ENCODE measurements at regions not wholly inside any gene's neighbourhood (a gene's known extent, or its start where the extent isn't known, plus 50 kb on each side); places are given as distances from the start of the nearest gene placed in this dataset.
"Not testable (repeated sequence)": the region's sequence is repeated elsewhere in the genome, so short reads cannot be mapped to it uniquely, and the experiment has no call there.

DNA sequence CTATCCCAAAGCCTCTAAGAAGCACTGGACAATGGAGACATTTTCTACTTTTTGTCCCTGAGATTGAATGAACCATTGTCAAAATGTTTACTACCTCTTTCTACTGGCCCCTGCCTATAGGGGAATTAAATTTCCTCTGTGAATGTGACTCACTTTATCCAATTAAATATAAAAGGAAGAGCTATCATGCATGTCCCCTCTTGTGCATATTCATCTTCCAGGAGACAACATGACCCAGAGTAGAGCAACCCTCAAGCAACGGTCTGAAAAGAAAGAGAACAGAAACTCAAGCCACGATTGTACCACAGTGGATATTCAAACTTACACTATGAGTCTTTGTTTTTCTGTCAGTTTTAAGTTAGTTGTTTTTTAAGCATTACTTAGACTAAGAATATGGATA lies 938.4 kb upstream of the ATXN7L3B start:
- in situ Hi-C loops (cut with MboI; ENCODE audit: low pct_unique_long_range_greater_than_20kb, low sequenced_read_pairs): no loop called here
- DNase-seq: no peak

DNA sequence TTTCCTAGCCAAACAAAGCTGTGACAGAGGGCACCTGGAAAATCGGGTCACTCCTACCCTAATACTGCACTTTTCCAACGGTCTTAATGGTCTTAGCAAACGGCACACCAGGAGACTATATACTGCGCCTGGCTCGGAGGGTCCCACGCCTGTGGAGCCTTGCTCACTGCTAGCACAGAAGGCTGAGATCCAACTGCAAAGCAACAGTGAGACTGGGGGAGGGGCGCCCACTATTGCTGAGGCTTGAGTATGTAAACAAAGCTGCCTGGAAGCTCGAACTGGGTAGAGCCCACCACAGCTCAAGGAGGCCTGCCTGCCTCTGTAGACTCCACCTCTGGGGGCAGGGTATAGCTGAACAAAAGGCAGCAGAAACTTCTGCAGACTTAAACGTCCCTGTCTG lies 931.7 kb upstream of the ATXN7L3B start:
- in situ Hi-C loops (cut with MboI; ENCODE audit: low pct_unique_long_range_greater_than_20kb, low sequenced_read_pairs); DNase-seq: not testable (repeated sequence)

DNA sequence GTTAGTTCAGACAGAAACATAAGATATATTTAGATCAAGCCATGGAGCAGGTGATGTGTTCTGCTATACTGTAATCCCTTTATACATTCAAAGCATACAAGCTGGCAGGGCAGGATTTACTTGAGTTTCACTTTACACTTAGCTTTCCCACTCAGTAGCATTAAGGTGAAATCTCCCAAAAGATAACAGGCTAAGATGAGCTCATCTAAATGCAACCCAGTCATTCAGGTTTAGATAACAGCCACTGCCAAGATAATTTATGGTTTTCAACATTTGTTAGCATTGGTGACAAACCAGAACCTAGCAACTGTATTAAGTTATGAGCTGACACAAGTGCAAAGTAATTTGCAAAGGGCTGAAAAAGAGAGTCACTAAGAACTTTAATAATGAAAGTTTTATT lies 925.1 kb upstream of the ATXN7L3B start:
- in situ Hi-C loops (cut with MboI; ENCODE audit: low pct_unique_long_range_greater_than_20kb, low sequenced_read_pairs): no loop called here
- DNase-seq: no peak

DNA sequence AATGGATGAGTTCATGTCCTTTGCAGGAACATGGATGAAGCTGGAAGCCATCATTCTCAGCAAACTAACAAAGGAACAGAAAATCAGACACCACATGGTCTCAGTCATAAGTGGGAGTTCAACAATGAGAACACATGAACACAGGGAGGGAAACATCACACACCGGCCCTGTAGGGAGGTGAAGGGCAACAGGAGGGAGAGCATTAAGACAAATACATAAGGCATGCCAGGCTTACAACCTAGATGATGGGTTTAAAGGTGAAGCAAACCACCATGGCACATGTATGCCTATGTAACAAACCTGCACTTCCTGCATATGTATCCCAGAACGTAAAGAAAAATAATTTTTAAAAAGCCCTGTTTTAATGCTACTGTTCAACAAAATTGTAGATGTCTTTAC lies 914.2 kb upstream of the ATXN7L3B start:
- no peak for DNase-seq
- in situ Hi-C loops (cut with MboI; ENCODE audit: low pct_unique_long_range_greater_than_20kb, low sequenced_read_pairs): no loop called here

DNA sequence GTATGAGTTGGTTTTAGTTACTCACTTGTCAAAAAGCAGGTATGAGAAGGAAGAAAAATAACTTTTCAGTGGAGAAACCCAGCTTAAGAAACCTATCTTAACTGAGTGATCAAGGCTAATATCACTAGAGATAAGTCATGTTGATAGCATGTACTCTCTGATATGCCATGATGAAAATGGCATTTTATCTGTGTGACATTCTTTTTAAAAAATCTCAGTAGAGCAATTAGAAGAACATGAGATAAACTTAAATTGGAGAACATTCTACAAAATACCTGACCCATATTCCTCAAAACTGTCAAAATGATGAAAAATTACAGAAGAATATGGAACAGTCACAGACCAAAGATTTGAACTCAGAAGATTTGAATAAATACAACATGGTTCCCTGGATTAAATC lies 912.4 kb upstream of the ATXN7L3B start:
- in situ Hi-C loops (cut with MboI; ENCODE audit: low pct_unique_long_range_greater_than_20kb, low sequenced_read_pairs): no loop called here
- DNase-seq: no peak

DNA sequence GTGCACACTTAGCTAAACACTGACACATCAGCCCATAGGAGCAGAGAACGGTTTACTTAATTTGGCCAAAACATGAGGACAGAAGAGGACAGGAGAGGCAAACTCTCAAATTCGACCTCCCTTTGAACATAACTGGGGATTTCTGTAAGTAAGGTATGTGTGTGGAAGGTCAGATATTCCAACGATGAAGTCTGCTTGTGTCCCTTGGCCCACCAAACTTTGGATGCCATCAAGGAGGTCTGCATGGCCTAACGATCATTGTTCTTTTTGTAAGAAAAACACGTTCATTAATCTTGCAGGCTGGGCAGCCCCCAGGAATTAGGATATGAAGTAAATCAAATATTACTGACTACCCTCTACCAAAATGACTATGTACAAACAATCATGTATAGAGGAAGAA lies 908.5 kb upstream of the ATXN7L3B start:
- in situ Hi-C loops (cut with MboI; ENCODE audit: low pct_unique_long_range_greater_than_20kb, low sequenced_read_pairs): no loop called here
- DNase-seq: no peak

DNA sequence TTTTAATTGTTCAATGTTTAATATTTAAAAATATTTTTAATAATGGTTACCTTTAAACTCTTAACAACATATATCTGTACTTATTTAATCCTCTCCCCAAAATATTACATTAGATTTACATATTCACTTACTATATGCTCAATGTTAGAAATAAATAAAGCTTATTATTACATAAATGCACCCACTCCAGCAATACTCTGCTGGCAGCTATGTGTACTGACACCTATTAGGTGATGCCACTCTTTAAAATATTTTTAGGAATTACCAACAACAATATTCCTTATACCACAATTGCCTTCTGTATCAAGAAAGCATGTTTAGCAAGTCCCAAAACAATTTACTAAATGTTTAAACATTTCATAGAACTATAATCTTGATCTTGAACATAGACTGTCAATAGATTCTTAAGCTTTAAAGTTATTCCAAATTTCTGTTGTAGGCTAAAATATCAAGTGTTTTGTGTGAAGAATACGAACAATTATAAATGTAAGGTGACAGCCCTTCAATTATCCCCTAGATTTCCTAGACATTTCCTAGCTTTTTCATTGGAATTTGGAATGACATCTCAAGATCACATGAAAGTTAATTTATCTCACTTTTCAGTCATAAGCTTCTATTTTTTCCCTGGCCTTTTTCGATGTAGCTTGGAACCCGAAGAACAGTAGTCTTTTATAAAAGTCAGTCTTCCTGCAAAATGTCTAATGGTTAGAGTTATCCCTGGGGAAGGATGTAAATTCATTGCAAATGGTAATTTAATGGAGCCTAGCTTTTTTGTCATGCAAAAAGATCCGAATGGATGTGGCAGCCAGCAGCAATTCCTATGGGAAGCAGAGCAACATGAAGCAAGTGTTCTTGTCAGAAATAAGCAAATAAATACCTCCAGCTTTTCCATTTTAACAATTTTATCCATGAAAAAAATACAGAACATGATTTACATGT lies 907.5 kb upstream of the ATXN7L3B start:
- in situ Hi-C loops (cut with MboI; ENCODE audit: low pct_unique_long_range_greater_than_20kb, low sequenced_read_pairs): no loop called here
- DNase-seq: no peak

DNA sequence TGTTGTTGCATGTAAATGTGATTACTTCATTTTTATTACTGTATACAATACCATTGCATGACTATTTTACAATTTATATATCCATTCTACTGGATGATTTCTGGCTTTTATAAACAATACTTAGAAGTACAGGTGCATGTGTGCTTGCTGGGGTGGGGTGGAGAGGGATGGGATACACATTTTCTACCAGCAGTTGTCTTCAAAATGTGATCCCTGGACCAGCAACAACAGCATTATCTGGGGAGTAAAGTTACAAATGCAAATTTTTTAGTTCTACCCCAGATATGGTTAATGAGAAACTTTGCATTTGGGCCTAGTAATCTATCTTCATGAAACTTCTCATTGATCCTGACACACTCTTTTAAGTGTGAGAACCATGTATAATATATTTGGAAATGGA lies 905.4 kb upstream of the ATXN7L3B start:
- in situ Hi-C loops (cut with MboI; ENCODE audit: low pct_unique_long_range_greater_than_20kb, low sequenced_read_pairs): no loop called here

DNA sequence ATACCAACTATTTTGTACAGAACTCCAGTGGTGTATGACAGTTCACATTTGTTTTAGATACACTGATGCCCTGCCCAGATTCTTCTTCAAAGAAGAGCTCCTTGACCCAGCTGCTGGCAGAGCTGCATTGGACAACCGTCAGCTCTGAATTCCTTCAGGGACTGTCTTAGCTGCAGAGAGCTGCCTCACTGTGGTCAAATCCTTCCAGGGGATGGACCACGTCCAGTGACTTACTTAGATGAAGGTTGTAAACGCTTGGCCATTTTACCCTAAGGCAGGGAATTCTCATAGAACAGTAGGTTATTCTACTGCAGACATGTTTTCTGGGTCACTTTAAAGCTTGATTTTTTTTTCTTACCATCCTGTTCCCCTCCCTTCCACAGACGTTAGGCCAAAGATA lies 905.0 kb upstream of the ATXN7L3B start:
- DNase-seq: no peak
- in situ Hi-C loops (cut with MboI; ENCODE audit: low pct_unique_long_range_greater_than_20kb, low sequenced_read_pairs): no loop called here

More for the DNA sequence above, 905.4 kb upstream of the ATXN7L3B start:
- DNase-seq: no peak

DNA sequence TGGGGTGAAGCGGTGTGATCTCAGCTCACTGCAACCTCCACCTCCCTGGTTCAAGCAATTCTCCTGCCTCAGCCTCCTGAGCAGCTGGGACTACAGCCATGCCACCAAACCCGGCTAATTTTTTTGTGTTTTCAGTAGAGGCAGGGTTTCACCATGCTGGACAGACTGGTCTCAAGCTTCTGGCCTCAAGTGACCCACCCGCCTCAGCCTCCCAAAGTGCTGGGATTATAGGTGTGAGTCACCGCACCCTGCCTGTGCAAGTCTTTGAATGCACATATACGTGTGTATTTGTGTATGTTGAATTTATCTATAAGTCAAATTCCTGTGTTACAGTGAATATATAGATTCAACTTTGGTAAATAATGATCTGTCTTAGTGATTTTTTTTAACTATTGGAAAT lies 898.2 kb upstream of the ATXN7L3B start:
- DNase-seq; in situ Hi-C loops (cut with MboI; ENCODE audit: low pct_unique_long_range_greater_than_20kb, low sequenced_read_pairs): not testable (repeated sequence)

DNA sequence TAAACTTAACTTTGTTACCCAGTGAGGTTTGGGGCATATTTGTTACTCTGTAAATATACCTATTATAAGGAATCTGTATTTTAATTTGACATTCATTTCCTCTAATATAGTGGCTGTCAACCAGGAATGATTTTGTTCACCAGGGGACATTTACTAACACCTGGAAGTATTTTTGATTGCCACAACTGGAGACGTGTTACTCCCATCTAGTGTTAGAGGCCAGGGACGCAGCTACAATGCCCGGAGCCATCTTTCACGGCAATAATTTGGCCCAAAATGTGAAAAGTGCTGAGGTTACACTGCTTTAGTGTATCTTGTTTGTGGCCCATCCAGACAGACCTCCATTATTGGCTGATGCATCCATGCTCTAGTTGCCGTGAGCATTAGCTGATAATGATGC lies 881.3 kb upstream of the ATXN7L3B start:
- no peak for DNase-seq
- in situ Hi-C loops (cut with MboI; ENCODE audit: low pct_unique_long_range_greater_than_20kb, low sequenced_read_pairs): no loop called here

DNA sequence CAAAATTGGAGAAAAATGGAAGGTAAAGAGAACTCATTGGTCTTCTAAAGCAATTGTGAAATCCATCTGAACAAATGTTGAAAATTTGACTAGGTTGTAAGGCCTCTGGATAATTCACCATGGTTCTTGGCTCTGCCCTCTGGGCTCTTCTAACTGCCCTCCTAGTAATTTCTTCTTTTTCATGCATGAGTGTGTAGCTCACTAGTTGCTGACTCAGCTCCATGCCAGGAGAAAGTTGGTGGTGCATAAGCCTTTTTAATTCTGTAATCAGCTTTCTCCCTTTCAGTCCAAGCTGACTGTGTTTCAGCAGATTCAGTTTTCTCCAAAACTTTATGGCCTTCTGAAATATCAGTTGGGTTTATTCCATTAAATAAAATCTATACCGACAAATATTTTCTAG lies 877.8 kb upstream of the ATXN7L3B start:
- in situ Hi-C loops (cut with MboI; ENCODE audit: low pct_unique_long_range_greater_than_20kb, low sequenced_read_pairs): no loop called here
- DNase-seq: no peak

DNA sequence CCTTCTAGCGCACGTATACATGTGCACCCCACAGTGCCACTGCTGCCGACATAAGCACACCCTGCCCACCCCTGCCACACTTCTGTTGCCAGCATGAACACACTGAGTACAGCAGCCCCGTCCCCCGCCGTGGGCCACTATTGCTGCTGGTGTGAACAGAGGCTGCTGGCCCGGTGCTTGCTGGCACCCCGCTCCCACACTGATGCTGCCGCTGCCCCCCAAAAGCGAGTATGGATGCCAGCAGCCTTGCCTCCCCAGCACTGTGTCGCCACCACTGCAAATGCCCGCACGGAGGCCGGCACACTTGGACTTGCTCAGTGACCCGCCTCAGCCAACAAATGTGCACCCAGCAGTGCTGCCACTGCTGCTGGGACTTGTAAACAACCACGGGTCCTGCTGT lies 872.4 kb upstream of the ATXN7L3B start:
- no peak for DNase-seq
- in situ Hi-C loops (cut with MboI; ENCODE audit: low pct_unique_long_range_greater_than_20kb, low sequenced_read_pairs): no loop called here

DNA sequence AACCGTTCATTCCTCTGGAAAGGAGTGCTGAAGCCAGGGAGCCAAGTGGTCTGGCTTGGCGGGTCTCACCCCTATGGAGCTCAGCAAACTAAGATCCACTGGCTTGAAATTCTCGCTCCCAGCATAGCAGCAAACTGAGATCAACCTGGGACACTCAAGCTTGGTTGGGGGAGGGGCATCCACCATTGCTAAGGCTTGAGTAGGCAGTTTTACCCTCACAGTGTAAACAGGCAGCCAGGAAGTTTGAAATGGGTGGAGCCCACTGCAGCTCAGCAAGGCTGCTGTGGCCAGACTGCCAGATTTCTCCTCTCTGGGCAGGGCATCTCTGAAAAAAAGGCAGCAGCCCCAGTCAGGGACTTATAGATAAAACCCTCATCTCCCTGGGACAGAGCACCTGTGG lies 866.1 kb upstream of the ATXN7L3B start:
- in situ Hi-C loops (cut with MboI; ENCODE audit: low pct_unique_long_range_greater_than_20kb, low sequenced_read_pairs); DNase-seq: not testable (repeated sequence)

DNA sequence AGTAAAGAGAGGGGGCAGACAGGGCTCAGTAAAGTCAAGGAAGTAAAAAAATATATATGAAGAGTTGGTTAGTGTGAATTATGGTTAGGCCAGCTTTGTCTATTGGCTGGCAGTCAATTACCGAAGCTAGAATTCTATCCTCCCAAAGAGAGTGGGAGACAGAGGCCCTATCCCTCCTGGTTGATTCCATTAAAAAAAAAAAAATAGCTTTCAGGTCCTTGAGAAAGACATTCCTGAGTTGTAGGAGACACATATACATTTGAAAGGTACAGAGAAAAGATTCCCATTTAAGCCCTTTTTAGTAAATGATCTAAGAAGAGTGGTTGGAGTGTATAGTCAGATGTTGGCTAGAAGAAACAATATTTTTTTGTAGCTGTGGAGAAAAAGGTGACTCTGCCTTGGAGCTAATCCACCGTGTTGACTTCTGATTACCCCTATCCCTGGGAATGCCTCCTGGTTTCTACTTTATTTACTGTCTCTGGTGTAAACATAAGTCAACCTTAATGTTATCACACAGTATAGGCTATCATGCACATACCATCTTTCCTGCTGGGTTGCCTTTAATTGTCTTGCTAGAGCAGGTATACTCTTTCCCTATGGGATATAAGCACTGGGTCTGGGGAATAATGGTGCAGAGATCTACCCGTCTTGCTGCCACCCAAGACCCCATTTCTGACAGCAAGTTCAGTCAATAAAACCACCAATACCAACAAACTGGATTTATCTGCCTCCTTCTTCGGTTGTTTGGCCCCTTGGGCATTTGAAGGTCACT lies 859.9 kb upstream of the ATXN7L3B start:
- in situ Hi-C loops (cut with MboI; ENCODE audit: low pct_unique_long_range_greater_than_20kb, low sequenced_read_pairs): no loop called here

DNA sequence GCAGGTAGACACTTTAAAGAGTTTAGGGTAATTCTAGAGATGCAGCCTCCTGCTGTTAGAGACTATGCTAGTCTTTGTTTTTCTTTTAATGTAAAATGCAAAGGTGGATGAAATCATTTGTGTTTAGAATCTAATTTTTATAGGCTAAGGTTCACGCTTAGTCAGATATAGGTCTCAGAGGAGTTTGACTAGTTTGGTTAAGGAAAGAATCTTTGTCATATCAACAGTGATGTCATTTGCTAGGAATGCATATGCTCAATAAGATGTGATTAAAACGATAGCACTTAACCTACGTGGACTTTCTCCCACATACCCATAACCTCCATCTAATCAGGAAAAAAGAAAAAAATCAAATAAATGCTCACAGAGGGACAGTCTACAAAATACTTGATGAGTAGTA lies 859.3 kb upstream of the ATXN7L3B start:
- in situ Hi-C loops (cut with MboI; ENCODE audit: low pct_unique_long_range_greater_than_20kb, low sequenced_read_pairs): no loop called here

More for the DNA sequence above, 859.9 kb upstream of the ATXN7L3B start:
- DNase-seq: no peak

DNA sequence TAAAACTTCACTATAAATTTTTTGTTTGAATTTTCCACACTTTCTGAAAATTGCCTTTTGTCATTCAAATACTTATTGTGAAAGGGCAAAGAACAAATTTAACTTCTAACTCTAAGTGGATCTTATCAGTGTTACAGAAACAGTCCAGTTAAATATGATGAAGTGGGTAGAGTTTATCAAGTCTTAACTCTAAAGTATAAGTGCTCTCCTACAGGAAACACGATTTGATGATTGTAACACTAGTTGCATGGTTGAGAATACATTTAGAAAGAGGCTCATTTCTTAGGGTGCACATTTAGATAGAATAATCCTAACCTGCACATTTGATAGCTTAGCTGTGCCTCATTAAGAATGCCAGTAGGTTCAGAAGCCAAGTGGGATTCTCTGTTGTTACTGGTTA lies 838.3 kb upstream of the ATXN7L3B start:
- DNase-seq: no peak
- in situ Hi-C loops (cut with MboI; ENCODE audit: low pct_unique_long_range_greater_than_20kb, low sequenced_read_pairs): no loop called here

More for the DNA sequence above, 859.3 kb upstream of the ATXN7L3B start:
- no peak for DNase-seq

DNA sequence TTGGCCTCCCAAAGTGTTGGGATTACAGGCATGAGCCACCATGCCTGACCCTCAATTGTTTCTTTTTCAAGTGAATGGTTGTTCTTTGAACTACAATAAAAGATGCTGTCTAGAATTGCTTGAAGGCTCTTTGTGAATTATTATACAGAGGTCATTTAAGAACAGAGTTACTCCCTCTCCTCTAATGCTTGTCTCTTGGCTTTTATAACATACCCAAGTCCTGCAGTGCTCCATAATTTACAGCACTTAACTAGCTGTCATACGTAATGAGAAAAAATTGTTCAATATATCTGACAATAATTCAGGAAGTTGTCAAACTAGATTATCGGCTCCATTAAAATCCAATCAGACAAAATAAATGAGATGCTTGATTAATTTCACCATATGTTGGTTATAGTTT lies 823.0 kb upstream of the ATXN7L3B start:
- DNase-seq: no peak
- in situ Hi-C loops (cut with MboI; ENCODE audit: low pct_unique_long_range_greater_than_20kb, low sequenced_read_pairs): no loop called here

DNA sequence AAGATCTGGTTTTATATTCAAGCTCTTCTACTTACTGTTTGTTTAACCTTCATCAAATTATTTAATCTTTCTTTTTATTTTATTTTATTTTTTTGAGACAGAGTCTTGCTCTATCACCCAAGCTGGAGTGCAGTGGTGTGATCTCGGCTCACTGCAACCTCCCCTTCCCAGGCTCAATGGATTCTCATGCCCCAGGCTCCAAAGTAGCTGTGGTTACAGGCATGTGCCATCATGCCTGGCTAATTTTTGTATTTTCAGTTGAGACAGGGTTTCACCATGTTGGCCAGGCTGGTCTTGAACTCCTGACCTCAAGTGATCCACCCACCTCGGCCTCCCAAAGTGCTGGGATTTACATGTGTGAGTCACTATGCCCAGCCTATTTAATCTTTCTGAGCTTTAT lies 821.5 kb upstream of the ATXN7L3B start:
- in situ Hi-C loops (cut with MboI; ENCODE audit: low pct_unique_long_range_greater_than_20kb, low sequenced_read_pairs); DNase-seq: not testable (repeated sequence)

DNA sequence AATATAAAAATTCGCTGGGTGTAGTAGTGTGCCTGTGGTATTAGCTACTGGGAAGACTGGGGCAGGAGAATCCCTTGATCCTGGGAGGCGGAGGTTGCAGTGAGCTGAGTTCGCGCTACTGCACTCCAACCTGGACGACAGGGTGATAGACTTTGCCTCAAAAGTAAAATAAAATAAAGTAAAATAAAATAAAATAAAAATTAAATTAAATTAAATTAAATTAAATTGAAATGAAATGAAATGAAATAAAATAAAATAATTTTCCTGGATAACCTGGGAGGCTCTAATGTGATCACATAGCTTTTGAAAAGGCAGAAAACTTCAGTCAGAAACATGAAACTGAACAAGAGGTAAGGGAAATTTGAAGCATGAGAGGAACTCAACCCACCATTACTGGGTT lies 818.4 kb upstream of the ATXN7L3B start:
- DNase-seq: no peak
- in situ Hi-C loops (cut with MboI; ENCODE audit: low pct_unique_long_range_greater_than_20kb, low sequenced_read_pairs): no loop called here

Data from KBM-7 (cell line).